ENCODE measurements at regions not wholly inside any gene's neighbourhood (a gene's known extent, or its start where the extent isn't known, plus 50 kb on each side); places are given as distances from the start of the nearest gene placed in this dataset.

DNA sequence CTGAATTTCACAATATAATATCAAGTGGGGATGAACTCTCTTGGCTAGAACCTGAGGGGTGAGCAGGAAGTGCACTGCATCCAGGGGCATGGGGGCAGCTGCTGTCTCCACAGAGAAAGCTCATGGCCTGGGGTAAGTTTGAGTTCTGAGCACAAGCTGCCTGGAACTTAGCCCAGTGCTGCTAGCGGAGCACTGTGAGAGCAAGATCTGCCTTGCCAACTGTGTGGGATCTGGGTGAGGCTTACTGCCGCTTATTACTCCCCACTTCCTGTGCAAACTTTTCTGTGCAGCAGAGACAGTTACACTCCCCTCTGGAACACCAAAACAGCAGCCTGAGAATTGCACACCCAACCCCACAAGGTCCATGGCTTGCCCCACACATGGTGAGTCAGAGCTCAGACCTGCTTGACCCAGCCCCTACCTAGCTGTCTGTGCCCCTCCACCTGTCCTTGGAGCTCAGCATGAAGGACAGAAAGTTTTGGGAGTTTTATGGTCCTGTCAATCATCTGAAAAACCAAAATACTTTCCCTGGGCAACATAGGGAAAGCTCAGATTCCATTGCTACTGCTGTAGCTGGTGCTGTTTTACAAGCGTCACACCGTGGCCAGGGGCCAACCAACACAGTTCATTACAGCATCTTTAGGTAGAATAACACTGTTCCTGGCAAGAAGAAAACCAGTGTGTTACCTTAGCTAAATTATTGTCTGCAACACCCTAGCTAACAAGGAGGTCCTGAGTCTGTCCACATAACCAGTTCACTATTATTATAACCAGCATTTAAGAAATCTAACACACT is 762.1 kb upstream of the NEGR1 start:
- TF ChIP-seq OSR1 (CRISPR knock-in tag; IDR thresholded peaks at IDR 0.05): no peak
- no peak for TF ChIP-seq ZFP3 (CRISPR knock-in tag; IDR thresholded peaks at IDR 0.05)
- TF ChIP-seq, protein P1, sequence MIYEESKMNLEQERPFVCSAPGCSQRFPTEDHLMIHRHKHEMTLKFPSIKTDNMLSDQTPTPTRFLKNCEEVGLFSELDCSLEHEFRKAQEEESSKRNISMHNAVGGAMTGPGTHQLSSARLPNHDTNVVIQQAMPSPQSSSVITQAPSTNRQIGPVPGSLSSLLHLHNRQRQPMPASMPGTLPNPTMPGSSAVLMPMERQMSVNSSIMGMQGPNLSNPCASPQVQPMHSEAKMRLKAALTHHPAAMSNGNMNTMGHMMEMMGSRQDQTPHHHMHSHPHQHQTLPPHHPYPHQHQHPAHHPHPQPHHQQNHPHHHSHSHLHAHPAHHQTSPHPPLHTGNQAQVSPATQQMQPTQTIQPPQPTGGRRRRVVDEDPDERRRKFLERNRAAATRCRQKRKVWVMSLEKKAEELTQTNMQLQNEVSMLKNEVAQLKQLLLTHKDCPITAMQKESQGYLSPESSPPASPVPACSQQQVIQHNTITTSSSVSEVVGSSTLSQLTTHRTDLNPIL (CRISPR knock-in tag; IDR thresholded peaks at IDR 0.05; ENCODE audit: low read depth): no peak
- TF ChIP-seq, protein P2, sequence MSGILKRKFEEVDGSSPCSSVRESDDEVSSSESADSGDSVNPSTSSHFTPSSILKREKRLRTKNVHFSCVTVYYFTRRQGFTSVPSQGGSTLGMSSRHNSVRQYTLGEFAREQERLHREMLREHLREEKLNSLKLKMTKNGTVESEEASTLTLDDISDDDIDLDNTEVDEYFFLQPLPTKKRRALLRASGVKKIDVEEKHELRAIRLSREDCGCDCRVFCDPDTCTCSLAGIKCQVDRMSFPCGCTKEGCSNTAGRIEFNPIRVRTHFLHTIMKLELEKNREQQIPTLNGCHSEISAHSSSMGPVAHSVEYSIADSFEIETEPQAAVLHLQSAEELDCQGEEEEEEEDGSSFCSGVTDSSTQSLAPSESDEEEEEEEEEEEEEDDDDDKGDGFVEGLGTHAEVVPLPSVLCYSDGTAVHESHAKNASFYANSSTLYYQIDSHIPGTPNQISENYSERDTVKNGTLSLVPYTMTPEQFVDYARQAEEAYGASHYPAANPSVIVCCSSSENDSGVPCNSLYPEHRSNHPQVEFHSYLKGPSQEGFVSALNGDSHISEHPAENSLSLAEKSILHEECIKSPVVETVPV (CRISPR knock-in tag; IDR thresholded peaks at IDR 0.05): no peak
- TF ChIP-seq ESRRG (CRISPR knock-in tag; IDR thresholded peaks at IDR 0.05): no peak
- TF ChIP-seq SNAI2 (CRISPR knock-in tag; IDR thresholded peaks at IDR 0.05): no peak
- TF ChIP-seq ISL1 (CRISPR knock-in tag; IDR thresholded peaks at IDR 0.05): no peak
- no peak for TF ChIP-seq CSDC2 (CRISPR knock-in tag; IDR thresholded peaks at IDR 0.05)
- TF ChIP-seq PPARA (CRISPR knock-in tag; IDR thresholded peaks at IDR 0.05; ENCODE audit: borderline replicate concordance): no peak
- TF ChIP-seq, protein P3, sequence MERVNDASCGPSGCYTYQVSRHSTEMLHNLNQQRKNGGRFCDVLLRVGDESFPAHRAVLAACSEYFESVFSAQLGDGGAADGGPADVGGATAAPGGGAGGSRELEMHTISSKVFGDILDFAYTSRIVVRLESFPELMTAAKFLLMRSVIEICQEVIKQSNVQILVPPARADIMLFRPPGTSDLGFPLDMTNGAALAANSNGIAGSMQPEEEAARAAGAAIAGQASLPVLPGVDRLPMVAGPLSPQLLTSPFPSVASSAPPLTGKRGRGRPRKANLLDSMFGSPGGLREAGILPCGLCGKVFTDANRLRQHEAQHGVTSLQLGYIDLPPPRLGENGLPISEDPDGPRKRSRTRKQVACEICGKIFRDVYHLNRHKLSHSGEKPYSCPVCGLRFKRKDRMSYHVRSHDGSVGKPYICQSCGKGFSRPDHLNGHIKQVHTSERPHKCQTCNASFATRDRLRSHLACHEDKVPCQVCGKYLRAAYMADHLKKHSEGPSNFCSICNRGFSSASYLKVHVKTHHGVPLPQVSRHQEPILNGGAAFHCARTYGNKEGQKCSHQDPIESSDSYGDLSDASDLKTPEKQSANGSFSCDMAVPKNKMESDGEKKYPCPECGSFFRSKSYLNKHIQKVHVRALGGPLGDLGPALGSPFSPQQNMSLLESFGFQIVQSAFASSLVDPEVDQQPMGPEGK (CRISPR knock-in tag; IDR thresholded peaks at IDR 0.05; ENCODE audit: borderline replicate concordance): no peak
- no peak for TF ChIP-seq GLIS3 (CRISPR knock-in tag; IDR thresholded peaks at IDR 0.05)
- no peak for TF ChIP-seq ZNF70 (CRISPR knock-in tag; IDR thresholded peaks at IDR 0.05)
- TF ChIP-seq, protein P4, sequence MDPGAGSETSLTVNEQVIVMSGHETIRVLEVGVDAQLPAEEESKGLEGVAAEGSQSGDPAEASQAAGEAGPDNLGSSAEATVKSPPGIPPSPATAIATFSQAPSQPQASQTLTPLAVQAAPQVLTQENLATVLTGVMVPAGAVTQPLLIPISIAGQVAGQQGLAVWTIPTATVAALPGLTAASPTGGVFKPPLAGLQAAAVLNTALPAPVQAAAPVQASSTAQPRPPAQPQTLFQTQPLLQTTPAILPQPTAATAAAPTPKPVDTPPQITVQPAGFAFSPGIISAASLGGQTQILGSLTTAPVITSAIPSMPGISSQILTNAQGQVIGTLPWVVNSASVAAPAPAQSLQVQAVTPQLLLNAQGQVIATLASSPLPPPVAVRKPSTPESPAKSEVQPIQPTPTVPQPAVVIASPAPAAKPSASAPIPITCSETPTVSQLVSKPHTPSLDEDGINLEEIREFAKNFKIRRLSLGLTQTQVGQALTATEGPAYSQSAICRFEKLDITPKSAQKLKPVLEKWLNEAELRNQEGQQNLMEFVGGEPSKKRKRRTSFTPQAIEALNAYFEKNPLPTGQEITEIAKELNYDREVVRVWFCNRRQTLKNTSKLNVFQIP (CRISPR knock-in tag; IDR thresholded peaks at IDR 0.05; ENCODE audit: borderline replicate concordance, low read depth): no peak
- TF ChIP-seq ZNF565 (CRISPR knock-in tag; conservative IDR thresholded peaks at IDR 0.05; ENCODE audit: low read depth): no peak
- no peak for ATAC-seq

DNA sequence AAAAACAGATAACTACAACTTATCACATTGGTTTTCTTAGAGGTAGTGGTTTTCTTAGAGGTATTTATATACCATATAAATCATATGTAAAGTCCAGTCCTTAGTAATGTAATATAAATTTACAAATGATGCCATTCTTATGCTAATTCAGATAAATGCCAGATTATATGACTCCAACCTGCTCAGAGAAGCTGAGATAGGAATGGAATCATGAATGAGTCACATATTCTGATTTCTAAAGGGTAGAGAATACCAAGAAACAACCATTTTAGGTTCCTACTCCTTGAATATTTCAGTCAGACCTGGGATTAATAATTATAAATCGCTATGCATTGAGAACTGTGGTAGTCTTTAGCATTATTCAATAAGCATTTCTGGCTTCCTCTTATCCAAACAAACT is 760.1 kb upstream of the NEGR1 start:
- TF ChIP-seq ZC3H10 (CRISPR knock-in tag; IDR thresholded peaks at IDR 0.05): no peak
- TF ChIP-seq ISL1 (CRISPR knock-in tag; IDR thresholded peaks at IDR 0.05): no peak
- TF ChIP-seq ZNF70 (CRISPR knock-in tag; IDR thresholded peaks at IDR 0.05): no peak
- no peak for TF ChIP-seq ZFP30 (CRISPR knock-in tag; IDR thresholded peaks at IDR 0.05)
- TF ChIP-seq ZFP3 (CRISPR knock-in tag; IDR thresholded peaks at IDR 0.05): no peak
- TF ChIP-seq, protein P2 (CRISPR knock-in tag; IDR thresholded peaks at IDR 0.05): no peak
- no peak for TF ChIP-seq BACH2 (CRISPR knock-in tag; IDR thresholded peaks at IDR 0.05; ENCODE audit: borderline replicate concordance)
- no peak for TF ChIP-seq TOX (CRISPR knock-in tag; IDR thresholded peaks at IDR 0.05; ENCODE audit: borderline replicate concordance)
- TF ChIP-seq ZNF8 (CRISPR knock-in tag; IDR thresholded peaks at IDR 0.05): no peak
- ATAC-seq: no peak

DNA sequence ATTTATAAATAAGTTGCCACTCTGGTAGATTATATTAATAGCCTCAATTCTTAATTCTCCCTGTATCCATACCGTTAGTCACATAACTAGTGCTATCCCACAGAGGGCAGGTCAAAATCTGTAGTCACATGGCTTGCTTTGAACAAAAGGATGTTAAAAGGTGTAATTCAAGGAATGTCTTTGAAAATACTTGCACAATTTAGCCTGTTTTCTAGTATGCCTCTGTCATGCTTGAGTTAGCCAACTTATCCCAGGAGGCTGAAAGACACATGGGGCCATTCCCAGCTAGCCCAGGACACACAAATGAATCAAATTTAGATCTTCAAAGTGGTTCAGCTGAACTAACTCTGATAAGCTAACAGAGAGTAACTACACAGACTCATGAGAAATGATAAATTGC is 758.5 kb upstream of the NEGR1 start:
- no peak for ATAC-seq
- TF ChIP-seq OSR1 (CRISPR knock-in tag; IDR thresholded peaks at IDR 0.05) (no peak), ESRRG (CRISPR knock-in tag; IDR thresholded peaks at IDR 0.05) (no peak)

DNA sequence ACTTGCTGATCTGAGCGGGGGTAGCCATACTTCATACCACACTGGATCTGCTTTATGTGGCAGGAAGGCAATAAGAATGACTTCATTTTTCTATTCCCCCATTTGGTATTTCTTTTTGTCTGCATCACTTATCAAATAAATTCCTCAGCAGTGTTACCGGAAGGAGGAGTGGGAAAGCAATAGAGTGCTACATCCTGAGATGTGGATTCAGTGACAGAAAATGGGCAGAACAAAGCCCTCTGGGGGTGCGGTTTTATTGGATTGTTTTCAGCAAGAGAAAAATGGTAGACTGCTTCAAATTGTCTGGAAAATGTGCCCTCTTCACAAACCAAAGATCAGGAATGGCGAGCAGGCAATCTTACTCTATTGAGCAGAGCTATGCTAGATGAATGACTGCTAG is 751.9 kb upstream of the NEGR1 start:
- TF ChIP-seq, protein P2 (CRISPR knock-in tag; IDR thresholded peaks at IDR 0.05): no peak
- TF ChIP-seq ZNF70 (CRISPR knock-in tag; IDR thresholded peaks at IDR 0.05) (no peak), ISL1 (CRISPR knock-in tag; IDR thresholded peaks at IDR 0.05) (no peak), ZNF565 (CRISPR knock-in tag; conservative IDR thresholded peaks at IDR 0.05; ENCODE audit: low read depth) (no peak), ZNF8 (CRISPR knock-in tag; IDR thresholded peaks at IDR 0.05) (no peak), ZFP3 (CRISPR knock-in tag; IDR thresholded peaks at IDR 0.05) (no peak), RARB (CRISPR knock-in tag; IDR thresholded peaks at IDR 0.05) (no peak), ARNTL (CRISPR knock-in tag; IDR thresholded peaks at IDR 0.05; ENCODE audit: borderline replicate concordance, low read depth) (no peak)
- TF ChIP-seq, protein P5, sequence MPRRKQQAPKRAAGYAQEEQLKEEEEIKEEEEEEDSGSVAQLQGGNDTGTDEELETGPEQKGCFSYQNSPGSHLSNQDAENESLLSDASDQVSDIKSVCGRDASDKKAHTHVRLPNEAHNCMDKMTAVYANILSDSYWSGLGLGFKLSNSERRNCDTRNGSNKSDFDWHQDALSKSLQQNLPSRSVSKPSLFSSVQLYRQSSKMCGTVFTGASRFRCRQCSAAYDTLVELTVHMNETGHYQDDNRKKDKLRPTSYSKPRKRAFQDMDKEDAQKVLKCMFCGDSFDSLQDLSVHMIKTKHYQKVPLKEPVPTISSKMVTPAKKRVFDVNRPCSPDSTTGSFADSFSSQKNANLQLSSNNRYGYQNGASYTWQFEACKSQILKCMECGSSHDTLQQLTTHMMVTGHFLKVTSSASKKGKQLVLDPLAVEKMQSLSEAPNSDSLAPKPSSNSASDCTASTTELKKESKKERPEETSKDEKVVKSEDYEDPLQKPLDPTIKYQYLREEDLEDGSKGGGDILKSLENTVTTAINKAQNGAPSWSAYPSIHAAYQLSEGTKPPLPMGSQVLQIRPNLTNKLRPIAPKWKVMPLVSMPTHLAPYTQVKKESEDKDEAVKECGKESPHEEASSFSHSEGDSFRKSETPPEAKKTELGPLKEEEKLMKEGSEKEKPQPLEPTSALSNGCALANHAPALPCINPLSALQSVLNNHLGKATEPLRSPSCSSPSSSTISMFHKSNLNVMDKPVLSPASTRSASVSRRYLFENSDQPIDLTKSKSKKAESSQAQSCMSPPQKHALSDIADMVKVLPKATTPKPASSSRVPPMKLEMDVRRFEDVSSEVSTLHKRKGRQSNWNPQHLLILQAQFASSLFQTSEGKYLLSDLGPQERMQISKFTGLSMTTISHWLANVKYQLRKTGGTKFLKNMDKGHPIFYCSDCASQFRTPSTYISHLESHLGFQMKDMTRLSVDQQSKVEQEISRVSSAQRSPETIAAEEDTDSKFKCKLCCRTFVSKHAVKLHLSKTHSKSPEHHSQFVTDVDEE (CRISPR knock-in tag; IDR thresholded peaks at IDR 0.05): no peak

More for the DNA sequence above, 751.9 kb upstream of the NEGR1 start:
- no peak for ATAC-seq
